ENCODE measurements at regions not wholly inside any gene's neighbourhood (a gene's known extent, or its start where the extent isn't known, plus 50 kb on each side); places are given as distances from the start of the nearest gene placed in this dataset.

- Histone ChIP-seq H3K4me1 (replicated peaks in 1 of 2) (no peaks in the 10 kb centered on the region), H3K27ac (no peak overlapping the region), H3K27me3 (no peaks in the 10 kb centered on the region), H3K36me3 (replicated peaks in 1 of 2) (no peaks in the 10 kb centered on the region), H3K9me3 (replicated peaks in 1 of 3) (no peaks in the 10 kb centered on the region), H3K4me3 (no peak overlapping the region)
- TF ChIP-seq POLR2A (IDR thresholded peaks at IDR 0.05) (no peak), CTCF (IDR thresholded peaks at IDR 0.05) (no peak)
- WGBS, 4 donors = 74 to 88% (median 80%) methylated on average over 4 of the region's 4 CpGs
- intact Hi-C loops (cut with DNase I) = no loop called here
- DNase-seq = peak in 1 of 7 donors; percentile 35
Measured at GRCh38 chr2:3130444-3130843, 247.2 kb downstream of the EIPR1 start.

GRCh38 chr2:3129867-3130266, 247.8 kb downstream of the EIPR1 start:
- Histone ChIP-seq H3K4me1 (replicated peaks in 1 of 2) (no peaks in the 10 kb centered on the region), H3K27me3 (no peaks in the 10 kb centered on the region), H3K9me3 (replicated peaks in 1 of 3) (no peaks in the 10 kb centered on the region), H3K36me3 (replicated peaks in 1 of 2) (no peaks in the 10 kb centered on the region), H3K4me3 (no peak overlapping the region), H3K27ac (no peak overlapping the region)
- intact Hi-C loops (cut with DNase I) = no loop called here
- DNase-seq = no peak
- TF ChIP-seq POLR2A (IDR thresholded peaks at IDR 0.05) (no peak), CTCF (IDR thresholded peaks at IDR 0.05) (no peak)
- 82 to 90% (median 83%) methylated on average over 6 of the region's 6 CpGs for WGBS, 4 donors

GRCh38 chr2:3128786-3129185, 248.8 kb downstream of the EIPR1 start:
- Histone ChIP-seq H3K4me1 (replicated peaks in 1 of 2) (no peaks in the 10 kb centered on the region), H3K4me3 (no peak overlapping the region), H3K36me3 (replicated peaks in 1 of 2) (no peaks in the 10 kb centered on the region), H3K27me3 (no peaks in the 10 kb centered on the region), H3K9me3 (replicated peaks in 1 of 3) (no peaks in the 10 kb centered on the region), H3K27ac (peak overlapping the region in 1 of 5 donors; percentile 38)
- WGBS, 4 donors = 81 to 96% (median 92%) methylated on average over 7 of the region's 7 CpGs
- intact Hi-C loops (cut with DNase I) = no loop called here
- DNase-seq = peak in 1 of 7 donors; percentile 40
- no peak for TF ChIP-seq POLR2A (IDR thresholded peaks at IDR 0.05)
- no peak for TF ChIP-seq CTCF (IDR thresholded peaks at IDR 0.05)

GRCh38 chr2:3127710-3128109, 249.9 kb downstream of the EIPR1 start:
- Histone ChIP-seq H3K4me1 (replicated peaks in 1 of 2) (no peaks in the 10 kb centered on the region), H3K27me3 (no peaks in the 10 kb centered on the region), H3K9me3 (replicated peaks in 1 of 3) (no peaks in the 10 kb centered on the region), H3K4me3 (no peak overlapping the region), H3K36me3 (replicated peaks in 1 of 2) (no peaks in the 10 kb centered on the region), H3K27ac (peak overlapping the region in 1 of 5 donors; percentile 38)
- DNase-seq = peak in 1 of 7 donors; percentile 60
- TF ChIP-seq POLR2A (IDR thresholded peaks at IDR 0.05) (no peak), CTCF (IDR thresholded peaks at IDR 0.05) (no peak)
- intact Hi-C loops (cut with DNase I) = no loop called here
- 69 to 100% (median 72%) methylated on average over 2 to 5 of the region's 5 CpGs for WGBS, 4 donors
